GM23338 (cell line): ENCODE measurements at regions not wholly inside any gene's neighbourhood (a gene's known extent, or its start where the extent isn't known, plus 50 kb on each side); places are given as distances from the start of the nearest gene placed in this dataset.

Source experiments
- ATAC-seq: fragments of 200-7000 bp; cut with Tn5 transposase; 3 replicates; pipeline ENCODE4 v1.9.1; 2020
- DNase-seq: peaks from one replicate; pipeline ENCODE4 v3.0.0-alpha.2; 2015; ENCODE audit warnings: low spot score
- H2AFZ ChIP-seq: fragments of 200-600 bp; sonication (generic); 2 replicates; pipeline ENCODE4 v1.8.0; 2016; ENCODE audit warnings: antibody characterized with exemption, mild to moderate bottlenecking, moderate library complexity
- H3F3A ChIP-seq: fragments of 200-600 bp; sonication (generic); replicated peaks from 2 replicates; pipeline ENCODE4 v1.8.0; 2017; ENCODE audit warnings: antibody characterized with exemption, mixed run types, low read depth
- H3K27ac ChIP-seq: fragments of 200-600 bp; sonication (generic); 2 replicates; pipeline ENCODE4 v1.6.1; 2016; ENCODE audit warnings: low read depth
- H3K27me3 ChIP-seq: fragments of 200-600 bp; sonication (generic); 2 replicates; pipeline ENCODE4 v1.8.0; 2016; ENCODE audit warnings: mild to moderate bottlenecking, mixed run types, moderate library complexity; ENCODE audit not compliant: insufficient read depth
- H3K36me3 ChIP-seq: fragments of 200-600 bp; sonication (generic); 2 replicates; pipeline ENCODE4 v1.8.0; 2016; ENCODE audit warnings: mild to moderate bottlenecking; ENCODE audit not compliant: insufficient read depth
- H3K4me1 ChIP-seq: fragments of 200-600 bp; sonication (generic); 2 replicates; pipeline ENCODE4 v1.8.0; 2016; ENCODE audit warnings: mild to moderate bottlenecking, moderate library complexity; ENCODE audit not compliant: insufficient read depth
- H3K4me2 ChIP-seq: fragments of 200-600 bp; sonication (generic); 2 replicates; pipeline ENCODE4 v1.7.1; 2017; ENCODE audit warnings: mixed run types
- H3K4me3 ChIP-seq: fragments of 200-600 bp; sonication (generic); 2 replicates; pipeline ENCODE4 v1.6.1; 2016; ENCODE audit warnings: mixed run types
- H3K79me2 ChIP-seq: fragments of 200-600 bp; sonication (generic); replicated peaks from 2 replicates; pipeline ENCODE4 v1.8.0; 2017; ENCODE audit warnings: mild to moderate bottlenecking; ENCODE audit not compliant: insufficient read depth
- H3K9me2 ChIP-seq: fragments of 200-600 bp; sonication (generic); 2 replicates; pipeline ENCODE4 v1.8.0; 2017; ENCODE audit not compliant: insufficient read depth
- H4K20me1 ChIP-seq: fragments of 200-600 bp; sonication (generic); replicated peaks from 2 replicates; pipeline ENCODE4 v1.8.0; 2017; ENCODE audit warnings: mild to moderate bottlenecking; ENCODE audit not compliant: insufficient read depth
- H3K27ac Mint-ChIP-seq: 2 replicates; pipeline ENCODE4 v1.8.0; 2020; ENCODE audit warnings: inconsistent platforms, mild to moderate bottlenecking, moderate library complexity, mixed read lengths
- H3K27me3 Mint-ChIP-seq: 3 replicates; pipeline ENCODE4 v1.8.0; 2022; ENCODE audit warnings: low read depth, mild to moderate bottlenecking, moderate library complexity, mixed read lengths, inconsistent platforms; ENCODE audit not compliant: insufficient read depth, poor library complexity
- H3K36me3 Mint-ChIP-seq: 3 replicates; pipeline ENCODE4 v1.8.0; 2021; ENCODE audit warnings: low read depth, mild to moderate bottlenecking, inconsistent platforms, moderate library complexity, mixed read lengths
- H3K4me1 Mint-ChIP-seq: 3 replicates; pipeline ENCODE4 v1.8.0; 2020; ENCODE audit warnings: mild to moderate bottlenecking, inconsistent platforms, mixed read lengths
- H3K4me3 Mint-ChIP-seq: 3 replicates; pipeline ENCODE4 v1.8.0; 2021; ENCODE audit warnings: moderate library complexity, mild to moderate bottlenecking, inconsistent platforms, mixed read lengths
- H3K9me3 Mint-ChIP-seq: 3 replicates; pipeline ENCODE4 v1.8.0; 2020; ENCODE audit warnings: moderate library complexity, mild to moderate bottlenecking, inconsistent platforms, mixed read lengths
- CREB1 ChIP-seq: fragments of 250-450 bp; sonication (Bioruptor Pico); IDR thresholded peaks from 2 replicates; pipeline ENCODE4 v1.5.0; 2020; ENCODE audit warnings: low read depth, mild to moderate bottlenecking, moderate library complexity
- CTCF ChIP-seq, 2 experiments: fragments of 200-600 bp in 1 of 2; sonication (generic) in 1 of 2; conservative IDR thresholded peaks; 2 replicates each; pipeline versions ENCODE4 v1.5.1 to v1.6.1; 2016 to 2017; ENCODE audit warnings: antibody characterized with exemption in 2 of 2, low read depth in 2 of 2, mild to moderate bottlenecking in 2 of 2, moderate library complexity in 1 of 2
- ETS1 ChIP-seq: IDR thresholded peaks from 2 replicates; pipeline ENCODE4 v1.6.1; 2016; ENCODE audit warnings: antibody characterized with exemption
- EZH2 ChIP-seq: fragments of 200-600 bp; sonication (generic); IDR thresholded peaks from one replicate; pipeline ENCODE4 v1.8.0; 2017; ENCODE audit warnings: antibody characterized with exemption, mild to moderate bottlenecking, low read depth; ENCODE audit not compliant: unreplicated experiment
- EZH2phosphoT487 ChIP-seq: fragments of 200-600 bp; sonication (generic); IDR thresholded peaks from one replicate; pipeline ENCODE4 v1.8.1; 2018; ENCODE audit warnings: antibody characterized with exemption; ENCODE audit not compliant: unreplicated experiment
- NANOG ChIP-seq: IDR thresholded peaks from 2 replicates; pipeline ENCODE4 v1.6.1; 2016; ENCODE audit warnings: antibody characterized with exemption, borderline replicate concordance
- POLR2AphosphoS5 ChIP-seq: IDR thresholded peaks from 2 replicates; pipeline ENCODE4 v1.6.1; 2016; ENCODE audit warnings: antibody characterized with exemption, low read depth
- ZNF114 ChIP-seq: fragments of 250-450 bp; sonication (Bioruptor Pico); IDR thresholded peaks from 2 replicates; pipeline ENCODE4 v1.5.0; 2020; ENCODE audit warnings: mild to moderate bottlenecking, moderate library complexity
- ZNF462 ChIP-seq: fragments of 250-450 bp; sonication (Bioruptor Pico); IDR thresholded peaks from 2 replicates; pipeline ENCODE4 v1.5.0; 2020; ENCODE audit warnings: mild to moderate bottlenecking, moderate library complexity

GRCh38 chr4:123889507-123889906, 492.9 kb downstream of the SPRY1 start:
- ATAC-seq (no peak), DNase-seq (no peak)
- Histone ChIP-seq H3K79me2 (no peaks in the 10 kb centered on the region), H3K4me2 (no peak overlapping the region), H3K9me2 (no peaks in the 10 kb centered on the region; the same call in 1 of the 2 replicates), H3K27me3 (no peaks in the 10 kb centered on the region), H3K27ac (no peak overlapping the region), H2AFZ (no peak overlapping the region), H3K4me1 (no peaks in the 10 kb centered on the region), H4K20me1 (no peaks in the 10 kb centered on the region), H3K36me3 (no peaks in the 10 kb centered on the region), H3K4me3 (no peak overlapping the region), H3F3A (no peaks in the 10 kb centered on the region)
- no peaks in the 10 kb centered on the region for H3K27me3 Mint-ChIP-seq
- no peaks in the 10 kb centered on the region for H3K4me1 Mint-ChIP-seq
- TF ChIP-seq EZH2phosphoT487, result no peak
- TF ChIP-seq CTCF (conservative IDR thresholded peaks at IDR 0.05; ENCODE audit: low read depth in 2 of 2), result no peak
- H3K36me3 Mint-ChIP-seq, result peaks cover 8% of the 10 kb centered on the region
- no peak overlapping the region for H3K27ac Mint-ChIP-seq
- H3K4me3 Mint-ChIP-seq, result no peak overlapping the region
- H3K9me3 Mint-ChIP-seq, result peaks cover 9% of the 10 kb centered on the region

GRCh38 chr4:123890889-123891288, 494.3 kb downstream of the SPRY1 start:
- Histone ChIP-seq H4K20me1 (no peaks in the 10 kb centered on the region), H2AFZ (no peak overlapping the region), H3K27me3 (no peaks in the 10 kb centered on the region), H3K4me1 (no peaks in the 10 kb centered on the region), H3K4me3 (no peak overlapping the region), H3K4me2 (no peak overlapping the region), H3F3A (no peaks in the 10 kb centered on the region), H3K9me2 (no peaks in the 10 kb centered on the region; the same call in 1 of the 2 replicates), H3K27ac (no peak overlapping the region), H3K36me3 (no peaks in the 10 kb centered on the region), H3K79me2 (no peaks in the 10 kb centered on the region)
- Mint-ChIP-seq H3K9me3 (no peaks in the 10 kb centered on the region), H3K36me3 (no peaks in the 10 kb centered on the region), H3K27ac (no peak overlapping the region), H3K4me1 (no peaks in the 10 kb centered on the region), H3K4me3 (no peak overlapping the region), H3K27me3 (no peaks in the 10 kb centered on the region)
- no peak for ATAC-seq
- no peak for DNase-seq
- no peak for TF ChIP-seq POLR2AphosphoS5

- H3K36me3 ChIP-seq, result no peaks in the 10 kb centered on the region
- no peaks in the 10 kb centered on the region for H3K27me3 ChIP-seq
- no peak overlapping the region for H2AFZ ChIP-seq
- Mint-ChIP-seq H3K9me3 (no peaks in the 10 kb centered on the region), H3K27me3 (no peaks in the 10 kb centered on the region), H3K27ac (no peak overlapping the region), H3K36me3 (no peaks in the 10 kb centered on the region), H3K4me3 (no peak overlapping the region), H3K4me1 (no peaks in the 10 kb centered on the region)
- ATAC-seq, result no peak
- H3F3A ChIP-seq, result no peaks in the 10 kb centered on the region
- H3K4me1 ChIP-seq, result no peaks in the 10 kb centered on the region
- H4K20me1 ChIP-seq, result no peaks in the 10 kb centered on the region
- no peak overlapping the region for H3K4me3 ChIP-seq
- DNase-seq, result no peak
- H3K4me2 ChIP-seq, result no peak overlapping the region
- no peaks in the 10 kb centered on the region for H3K79me2 ChIP-seq
- no peak overlapping the region for H3K27ac ChIP-seq
- no peaks in the 10 kb centered on the region; the same call in 1 of the 2 replicates for H3K9me2 ChIP-seq
- TF ChIP-seq EZH2phosphoT487, result no peak
- TF ChIP-seq NANOG, result no peak
- TF ChIP-seq POLR2AphosphoS5, result no peak
- TF ChIP-seq ETS1, result no peak
- TF ChIP-seq ZNF114 (CRISPR knock-in tag), result no peak
- no peak for TF ChIP-seq CREB1 (CRISPR knock-in tag)
- TF ChIP-seq ZNF462, result no peak
- no peak for TF ChIP-seq EZH2
Measured at GRCh38 chr4:123891881-123892280, 495.3 kb downstream of the SPRY1 start.
